ENCODE measurements at regions not wholly inside any gene's neighbourhood (a gene's known extent, or its start where the extent isn't known, plus 50 kb on each side); places are given as distances from the start of the nearest gene placed in this dataset.
A peak's percentile ranks its signal among the peaks of the same experiment; 100 is the strongest.

- H3K4me1 ChIP-seq = no peaks in the 10 kb centered on the region
- H3K27me3 ChIP-seq = no peaks in the 10 kb centered on the region
- no peak for DNase-seq
- no peaks in the 10 kb centered on the region for H3K36me3 ChIP-seq
- H3K9me3 ChIP-seq = no peaks in the 10 kb centered on the region
- H3K4me3 ChIP-seq (ENCODE audit: low read depth, low read length) = no peak overlapping the region
- no peak for TF ChIP-seq CTCF (IDR thresholded peaks at IDR 0.05; ENCODE audit: low read depth, low read length)
These were observed 104.4 kb upstream of the SERBP1 start for GRCh38 chr1:67534627-67535065.

GRCh38 chr1:67535474-67535873 is 105.3 kb upstream of the SERBP1 start:
- H3K36me3 ChIP-seq = no peaks in the 10 kb centered on the region
- H3K27me3 ChIP-seq = no peaks in the 10 kb centered on the region
- H3K4me3 ChIP-seq (ENCODE audit: low read depth, low read length) = no peak overlapping the region
- TF ChIP-seq CTCF (IDR thresholded peaks at IDR 0.05; ENCODE audit: low read depth, low read length) = peak; percentile 83
- H3K9me3 ChIP-seq = no peaks in the 10 kb centered on the region
- no peaks in the 10 kb centered on the region for H3K4me1 ChIP-seq
- DNase-seq = peak; percentile 63

DNA sequence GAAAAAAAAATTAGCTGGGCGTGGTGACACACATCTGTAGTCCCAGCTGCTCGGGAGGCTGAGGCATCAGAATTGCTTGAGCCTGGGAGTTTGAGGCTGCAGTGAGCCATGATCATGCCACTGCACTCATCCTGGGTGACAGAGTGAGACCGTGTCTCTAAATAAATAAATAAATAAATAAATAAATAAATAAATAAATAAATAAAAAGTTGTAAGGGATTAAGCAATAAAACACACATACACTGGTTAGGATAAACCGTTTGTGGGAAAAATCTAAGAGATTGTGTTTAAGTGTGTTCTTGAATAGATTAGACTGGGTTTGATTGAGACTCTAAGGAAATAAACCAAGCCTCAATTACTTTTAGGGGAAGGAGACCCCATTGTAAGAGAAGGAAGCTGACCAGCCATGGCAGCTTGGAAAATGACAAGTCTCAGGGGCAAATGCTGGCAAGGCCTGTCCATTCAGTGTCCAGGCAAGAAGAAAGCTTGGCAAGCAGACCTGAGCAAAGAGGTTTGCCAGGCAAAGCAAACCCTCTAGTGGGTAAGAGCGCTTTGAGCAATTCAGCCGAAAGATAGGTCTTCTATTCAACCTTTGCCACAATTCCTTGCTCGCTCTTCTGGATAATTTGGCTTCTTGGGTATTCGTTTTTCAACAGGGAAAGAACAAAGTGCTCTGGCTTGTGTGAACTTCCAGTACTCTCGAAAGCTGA is 106.9 kb upstream of the SERBP1 start:
- Histone ChIP-seq H3K36me3 (no peaks in the 10 kb centered on the region), H3K9me3 (no peaks in the 10 kb centered on the region), H3K4me3 (ENCODE audit: low read depth, low read length) (no peak overlapping the region), H3K27me3 (no peaks in the 10 kb centered on the region), H3K4me1 (no peaks in the 10 kb centered on the region)
- TF ChIP-seq CTCF (IDR thresholded peaks at IDR 0.05; ENCODE audit: low read depth, low read length) = no peak
- no peak for DNase-seq

DNA sequence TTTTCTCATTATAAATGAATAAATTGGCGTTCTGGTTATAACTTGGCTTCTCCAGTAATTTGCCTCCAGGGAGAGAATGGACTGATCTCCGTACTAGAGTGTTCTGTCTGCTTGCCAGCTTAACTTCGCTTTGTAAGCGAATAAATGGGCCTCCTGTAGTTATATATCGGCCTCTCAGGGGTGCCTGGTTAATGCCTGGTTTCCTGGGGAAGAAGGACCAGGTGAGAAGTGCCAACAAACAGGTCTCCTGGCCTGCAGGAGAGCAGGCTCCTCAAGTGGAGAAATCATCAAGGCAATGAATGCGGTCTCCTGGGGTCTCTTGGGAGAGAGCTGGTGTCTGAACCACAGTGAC is 107.4 kb upstream of the SERBP1 start:
- Histone ChIP-seq H3K4me1 (no peaks in the 10 kb centered on the region), H3K4me3 (ENCODE audit: low read depth, low read length) (no peak overlapping the region), H3K9me3 (no peaks in the 10 kb centered on the region), H3K36me3 (no peaks in the 10 kb centered on the region), H3K27me3 (no peaks in the 10 kb centered on the region)
- no peak for DNase-seq
- no peak for TF ChIP-seq CTCF (IDR thresholded peaks at IDR 0.05; ENCODE audit: low read depth, low read length)

- TF ChIP-seq CTCF (IDR thresholded peaks at IDR 0.05; ENCODE audit: low read depth, low read length) = no peak
- H3K4me1 ChIP-seq = no peaks in the 10 kb centered on the region
- DNase-seq = no peak
These were observed 110.0 kb upstream of the SERBP1 start for GRCh38 chr1:67540025-67540732.

GRCh38 chr1:67540733-67541125 is 110.5 kb upstream of the SERBP1 start:
- no peaks in the 10 kb centered on the region for H3K4me1 ChIP-seq
- H3K9me3 ChIP-seq = no peaks in the 10 kb centered on the region
- TF ChIP-seq CTCF (IDR thresholded peaks at IDR 0.05; ENCODE audit: low read depth, low read length) = no peak
- no peak for DNase-seq
- H3K36me3 ChIP-seq = no peaks in the 10 kb centered on the region
- H3K27me3 ChIP-seq = no peaks in the 10 kb centered on the region
- no peak overlapping the region for H3K4me3 ChIP-seq (ENCODE audit: low read depth, low read length)

More at GRCh38 chr1:67540025-67540732, 110.0 kb upstream of the SERBP1 start:
- Histone ChIP-seq H3K9me3 (no peaks in the 10 kb centered on the region), H3K27me3 (no peaks in the 10 kb centered on the region), H3K36me3 (no peaks in the 10 kb centered on the region), H3K4me3 (ENCODE audit: low read depth, low read length) (no peak overlapping the region)

All from BE2C (cell line).